Caco-2 (cell line): ENCODE measurements at regions not wholly inside any gene's neighbourhood (a gene's known extent, or its start where the extent isn't known, plus 50 kb on each side); places are given as distances from the start of the nearest gene placed in this dataset.
"Not testable (repeated sequence)": the region's sequence is repeated elsewhere in the genome, so short reads cannot be mapped to it uniquely, and the experiment has no call there.

Experiments
- BruUV-seq: library from RNA; stranded (reverse); fragments of 400-500 nt; replicated peaks from 2 replicates; lab custom pipeline; 2021; lab: Mats Ljungman, UMichigan
- CTCF ChIA-PET: fragments of 300-600 bp; sonication (Branson Sonifier 250); formaldehyde crosslinking; loops from one replicate; lab custom pipeline; 2022; ENCODE audit warnings: antibody characterized with exemption; lab: Charles Lee
- POLR2A ChIA-PET: fragments of 300-600 bp; sonication (Branson Sonifier 250); formaldehyde crosslinking; loops from one replicate; lab custom pipeline; 2022; ENCODE audit warnings: antibody characterized with exemption; lab: Charles Lee
- DNase-seq, 2 experiments: peaks; one replicate each; pipeline versions ENCODE4 v3.0.0 to v3.0.0-alpha.2; 2020 to 2022
- H3K27me3 ChIP-seq: replicated peaks from 2 replicates; pipeline ENCODE4 v1.6.0; 2011; ENCODE audit warnings: low read length; ENCODE audit not compliant: control insufficient read depth, insufficient read depth
- H3K36me3 ChIP-seq: 2 replicates; pipeline ENCODE4 v1.5.1; 2011; ENCODE audit warnings: low read length; ENCODE audit not compliant: control insufficient read depth, insufficient read depth
- H3K4me1 ChIP-seq: fragments of 250-450 bp; sonication (Bioruptor Pico); 2 replicates; pipeline ENCODE4 v1.5.1; 2020; ENCODE audit warnings: mild to moderate bottlenecking
- H3K4me3 ChIP-seq: 2 replicates; pipeline ENCODE4 v1.5.1; 2011; ENCODE audit warnings: low read depth, mild to moderate bottlenecking, control low read depth, low read length
- H3K9me3 ChIP-seq: fragments of 250-450 bp; sonication (Bioruptor Pico); 2 replicates; pipeline ENCODE4 v1.5.1; 2020; ENCODE audit warnings: mild to moderate bottlenecking, moderate library complexity
- H3K27ac Mint-ChIP-seq: one replicate; pipeline ENCODE4 v1.8.0; 2022; ENCODE audit warnings: mixed read lengths; ENCODE audit not compliant: unreplicated experiment
- H3K27me3 Mint-ChIP-seq: one replicate; pipeline ENCODE4 v1.8.0; 2022; ENCODE audit warnings: mixed read lengths; ENCODE audit not compliant: insufficient read depth, unreplicated experiment
- H3K36me3 Mint-ChIP-seq: one replicate; pipeline ENCODE4 v1.8.0; 2022; ENCODE audit warnings: mild to moderate bottlenecking, mixed read lengths; ENCODE audit not compliant: insufficient read depth, unreplicated experiment
- H3K4me1 Mint-ChIP-seq: one replicate; pipeline ENCODE4 v1.8.0; 2022; ENCODE audit warnings: low read depth, mixed read lengths; ENCODE audit not compliant: unreplicated experiment
- H3K4me3 Mint-ChIP-seq: one replicate; pipeline ENCODE4 v1.8.0; 2022; ENCODE audit warnings: mild to moderate bottlenecking, moderate library complexity, mixed read lengths; ENCODE audit not compliant: unreplicated experiment
- H3K9me3 Mint-ChIP-seq: one replicate; pipeline ENCODE4 v1.8.0; 2022; ENCODE audit warnings: mixed read lengths; ENCODE audit not compliant: unreplicated experiment
- intact Hi-C: fragments of 100-400 bp; cut with micrococcal nuclease; formaldehyde crosslinking; loops from one replicate; pipeline ENCODE4 v1.10.0; 2022; ENCODE audit not compliant: unreplicated experiment
- TF ChIP-seq, protein P1 (sequence below), 2 experiments: fragments of 200-600 bp in 1 of 2; IDR thresholded peaks; 1 replicate in 1 of 2; 2 replicates in 1 of 2; pipeline versions ENCODE4 v1.5.1 to v1.8.0; 2011 to 2022; ENCODE audit warnings: antibody characterized with exemption in 1 of 2, control low read depth in 1 of 2, inconsistent platforms in 1 of 2, low read depth in 1 of 2, low read length in 1 of 2, mild to moderate bottlenecking in 1 of 2, moderate library complexity in 1 of 2; ENCODE audit not compliant: insufficient read depth in 1 of 2, severe bottlenecking in 1 of 2, unreplicated experiment in 1 of 2

- Histone ChIP-seq H3K36me3 (no peaks in the 10 kb centered on the region), H3K4me1 (no peaks in the 10 kb centered on the region), H3K4me3 (no peak overlapping the region), H3K27me3 (no peaks in the 10 kb centered on the region), H3K9me3 (no peaks in the 10 kb centered on the region)
- peaks cover 11% of the 10 kb centered on the region for H3K9me3 Mint-ChIP-seq
- no peaks in the 10 kb centered on the region for H3K4me1 Mint-ChIP-seq
- no peak for DNase-seq
- intact Hi-C loops: no loop called here
- BruUV-seq: no TSS peak
- POLR2A ChIA-PET: no interaction called here
- no peaks in the 10 kb centered on the region for H3K27me3 Mint-ChIP-seq
- no peak overlapping the region for H3K4me3 Mint-ChIP-seq
- no peak overlapping the region for H3K27ac Mint-ChIP-seq
- no peaks in the 10 kb centered on the region for H3K36me3 Mint-ChIP-seq
- CTCF ChIA-PET: no interaction called here
- TF ChIP-seq, protein P1, sequence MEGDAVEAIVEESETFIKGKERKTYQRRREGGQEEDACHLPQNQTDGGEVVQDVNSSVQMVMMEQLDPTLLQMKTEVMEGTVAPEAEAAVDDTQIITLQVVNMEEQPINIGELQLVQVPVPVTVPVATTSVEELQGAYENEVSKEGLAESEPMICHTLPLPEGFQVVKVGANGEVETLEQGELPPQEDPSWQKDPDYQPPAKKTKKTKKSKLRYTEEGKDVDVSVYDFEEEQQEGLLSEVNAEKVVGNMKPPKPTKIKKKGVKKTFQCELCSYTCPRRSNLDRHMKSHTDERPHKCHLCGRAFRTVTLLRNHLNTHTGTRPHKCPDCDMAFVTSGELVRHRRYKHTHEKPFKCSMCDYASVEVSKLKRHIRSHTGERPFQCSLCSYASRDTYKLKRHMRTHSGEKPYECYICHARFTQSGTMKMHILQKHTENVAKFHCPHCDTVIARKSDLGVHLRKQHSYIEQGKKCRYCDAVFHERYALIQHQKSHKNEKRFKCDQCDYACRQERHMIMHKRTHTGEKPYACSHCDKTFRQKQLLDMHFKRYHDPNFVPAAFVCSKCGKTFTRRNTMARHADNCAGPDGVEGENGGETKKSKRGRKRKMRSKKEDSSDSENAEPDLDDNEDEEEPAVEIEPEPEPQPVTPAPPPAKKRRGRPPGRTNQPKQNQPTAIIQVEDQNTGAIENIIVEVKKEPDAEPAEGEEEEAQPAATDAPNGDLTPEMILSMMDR (IDR thresholded peaks at IDR 0.05; ENCODE audit: insufficient read depth in 1 of 2, low read depth in 1 of 2, low read length in 1 of 2, severe bottlenecking in 1 of 2, unreplicated experiment in 1 of 2): no peak
These were observed 1099.4 kb downstream of the TSPY10 start for GRCh38 chrY:10627116-10627515.

GRCh38 chrY:10648813-10649212 is 1121.1 kb downstream of the TSPY10 start:
- H3K4me1 Mint-ChIP-seq, H3K36me3 ChIP-seq, intact Hi-C loops, H3K9me3 ChIP-seq, H3K4me1 ChIP-seq, DNase-seq, CTCF ChIA-PET, H3K4me3 ChIP-seq, H3K27me3 ChIP-seq, H3K4me3 Mint-ChIP-seq, H3K36me3 Mint-ChIP-seq, H3K27ac Mint-ChIP-seq, H3K27me3 Mint-ChIP-seq, POLR2A ChIA-PET, BruUV-seq: not testable (repeated sequence)
- peaks cover 43% of the 10 kb centered on the region for H3K9me3 Mint-ChIP-seq

GRCh38 chrY:10657120-10657519 is 1129.4 kb downstream of the TSPY10 start:
- H3K4me3 ChIP-seq, H3K9me3 ChIP-seq, H3K27me3 ChIP-seq, H3K27ac Mint-ChIP-seq, H3K27me3 Mint-ChIP-seq, CTCF ChIA-PET, intact Hi-C loops, POLR2A ChIA-PET, H3K36me3 Mint-ChIP-seq, H3K4me1 Mint-ChIP-seq, DNase-seq, H3K4me1 ChIP-seq, H3K36me3 ChIP-seq, BruUV-seq, H3K4me3 Mint-ChIP-seq: not testable (repeated sequence)
- H3K9me3 Mint-ChIP-seq: peaks cover 66% of the 10 kb centered on the region

DNA sequence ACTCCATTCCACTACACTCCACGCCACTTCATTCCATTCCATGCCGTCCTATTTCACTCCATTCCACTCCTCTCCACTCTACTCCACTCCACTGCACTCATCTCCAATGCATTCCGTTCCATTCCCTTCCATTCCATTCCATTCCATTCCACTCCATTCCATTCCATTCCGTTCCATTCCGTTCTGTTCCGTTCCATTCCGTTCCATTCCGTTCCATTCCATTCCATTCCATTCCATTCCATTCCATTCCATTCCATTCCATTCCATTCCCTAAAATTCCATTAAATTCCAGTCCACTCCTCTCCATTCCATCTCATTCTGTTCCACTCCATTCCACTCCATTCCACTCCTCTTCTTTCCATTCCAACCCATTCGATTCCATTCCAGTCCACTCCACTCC is 1139.1 kb downstream of the TSPY10 start:
- no peaks in the 10 kb centered on the region for H3K9me3 ChIP-seq
- no TSS peak for BruUV-seq

More for the DNA sequence above, 1139.1 kb downstream of the TSPY10 start:
- Mint-ChIP-seq H3K4me1 (no peaks in the 10 kb centered on the region), H3K9me3 (peaks cover 52% of the 10 kb centered on the region), H3K27ac (no peak overlapping the region), H3K27me3 (no peaks in the 10 kb centered on the region), H3K4me3 (no peak overlapping the region), H3K36me3 (no peaks in the 10 kb centered on the region)
- Histone ChIP-seq H3K27me3 (no peaks in the 10 kb centered on the region), H3K4me3 (no peak overlapping the region), H3K36me3 (no peaks in the 10 kb centered on the region), H3K4me1 (no peaks in the 10 kb centered on the region)
- intact Hi-C loops: no loop called here
- no peak for DNase-seq
- TF ChIP-seq, protein P1 (IDR thresholded peaks at IDR 0.05; ENCODE audit: insufficient read depth in 1 of 2, low read depth in 1 of 2, low read length in 1 of 2, severe bottlenecking in 1 of 2, unreplicated experiment in 1 of 2): no peak
- POLR2A ChIA-PET: no interaction called here
- CTCF ChIA-PET: no interaction called here
